Stomach (tissue), 4 donors: ENCODE measurements at regions not wholly inside any gene's neighbourhood (a gene's known extent, or its start where the extent isn't known, plus 50 kb on each side); places are given as distances from the start of the nearest gene placed in this dataset.

ENCODE experiments used
- POLR2A ChIP-seq, 4 donors: fragments of 450-650 bp; IDR thresholded peaks; one replicate each; pipeline ENCODE4 v1.6.1; 2016; ENCODE audit warnings: antibody characterized with exemption in 4 of 4, control low read depth in 2 of 4, mild to moderate bottlenecking in 1 of 4, moderate library complexity in 1 of 4
- POLR2AphosphoS5 ChIP-seq, 3 donors: sonication (generic); formaldehyde crosslinking; IDR thresholded peaks; one replicate each; pipeline ENCODE4 v1.6.1; 2016; ENCODE audit warnings: antibody characterized with exemption in 3 of 3
- TF ChIP-seq, protein P1 (sequence below), 7 experiments: fragments of 450-650 bp in 4 of 7; fragments of 200-600 bp in 3 of 7; sonication (generic) in 3 of 7; IDR thresholded peaks; one replicate each; pipeline ENCODE4 v1.5.1; 2016 to 2019; ENCODE audit warnings: antibody characterized with exemption in 7 of 7, control low read depth in 2 of 7, mild to moderate bottlenecking in 1 of 7

DNA sequence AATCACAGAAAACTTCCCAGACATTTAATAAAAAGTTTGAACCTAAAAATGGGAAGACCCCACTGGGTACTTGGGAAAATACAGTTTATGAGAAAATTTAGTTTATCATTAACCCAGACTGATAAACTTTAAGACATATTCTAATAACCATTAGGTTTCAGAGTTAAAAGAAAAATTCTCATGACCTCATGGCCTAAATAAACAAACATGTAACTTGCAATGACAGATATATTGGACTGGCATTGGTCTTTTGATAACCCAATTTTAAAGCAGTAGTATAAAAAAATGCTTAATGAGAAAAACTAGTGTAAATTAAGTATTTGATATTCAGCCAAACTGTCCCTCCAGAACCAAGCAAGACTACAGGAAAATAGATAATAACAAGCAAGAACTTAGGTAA, 67.0 kb upstream of the ZNF804B start:
- TF ChIP-seq POLR2A (IDR thresholded peaks at IDR 0.05) (no peak), POLR2AphosphoS5 (IDR thresholded peaks at IDR 0.05) (no peak)
- TF ChIP-seq, protein P1, sequence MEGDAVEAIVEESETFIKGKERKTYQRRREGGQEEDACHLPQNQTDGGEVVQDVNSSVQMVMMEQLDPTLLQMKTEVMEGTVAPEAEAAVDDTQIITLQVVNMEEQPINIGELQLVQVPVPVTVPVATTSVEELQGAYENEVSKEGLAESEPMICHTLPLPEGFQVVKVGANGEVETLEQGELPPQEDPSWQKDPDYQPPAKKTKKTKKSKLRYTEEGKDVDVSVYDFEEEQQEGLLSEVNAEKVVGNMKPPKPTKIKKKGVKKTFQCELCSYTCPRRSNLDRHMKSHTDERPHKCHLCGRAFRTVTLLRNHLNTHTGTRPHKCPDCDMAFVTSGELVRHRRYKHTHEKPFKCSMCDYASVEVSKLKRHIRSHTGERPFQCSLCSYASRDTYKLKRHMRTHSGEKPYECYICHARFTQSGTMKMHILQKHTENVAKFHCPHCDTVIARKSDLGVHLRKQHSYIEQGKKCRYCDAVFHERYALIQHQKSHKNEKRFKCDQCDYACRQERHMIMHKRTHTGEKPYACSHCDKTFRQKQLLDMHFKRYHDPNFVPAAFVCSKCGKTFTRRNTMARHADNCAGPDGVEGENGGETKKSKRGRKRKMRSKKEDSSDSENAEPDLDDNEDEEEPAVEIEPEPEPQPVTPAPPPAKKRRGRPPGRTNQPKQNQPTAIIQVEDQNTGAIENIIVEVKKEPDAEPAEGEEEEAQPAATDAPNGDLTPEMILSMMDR (IDR thresholded peaks at IDR 0.05): no peak
